ENCODE measurements at regions not wholly inside any gene's neighbourhood (a gene's known extent, or its start where the extent isn't known, plus 50 kb on each side); places are given as distances from the start of the nearest gene placed in this dataset.

DNA sequence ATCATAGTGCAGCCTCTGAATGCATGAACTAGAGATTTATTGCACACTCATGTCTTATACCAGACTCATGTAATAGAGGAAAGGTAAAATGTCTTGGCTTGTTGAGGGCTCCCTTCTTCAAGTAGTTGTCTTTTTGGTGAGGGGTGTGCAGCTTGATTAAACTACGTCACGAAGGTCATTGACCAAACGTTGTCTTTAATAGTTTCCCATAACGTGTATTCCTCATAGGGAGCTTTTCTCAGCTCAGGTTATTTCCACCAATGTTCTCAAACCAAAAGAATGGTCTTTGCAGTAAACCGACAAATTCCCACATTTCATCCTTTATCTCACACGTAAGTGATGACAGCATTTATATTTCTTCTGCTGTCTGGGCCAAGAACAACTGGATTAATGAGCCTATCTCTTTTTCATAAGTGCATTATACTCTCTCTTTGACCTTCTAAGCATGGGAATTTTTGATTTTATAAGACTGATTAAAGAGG is 547.7 kb upstream of the ZEB2 start:
- Histone ChIP-seq H3K27ac (replicated peaks) (no peak overlapping the region), H3K4me3 (replicated peaks; ENCODE audit: insufficient read depth, low read length) (no peak overlapping the region), H3K27me3 (ENCODE audit: insufficient read depth, poor library complexity, severe bottlenecking) (no peaks in the 10 kb centered on the region)
- TF ChIP-seq POLR2AphosphoS5 (IDR thresholded peaks at IDR 0.05; ENCODE audit: low read depth) (no peak), SPI1 (IDR thresholded peaks at IDR 0.05; ENCODE audit: borderline replicate concordance, low read depth) (no peak), GABPA (IDR thresholded peaks at IDR 0.05; ENCODE audit: low read depth) (no peak)
- TF ChIP-seq, protein P1, sequence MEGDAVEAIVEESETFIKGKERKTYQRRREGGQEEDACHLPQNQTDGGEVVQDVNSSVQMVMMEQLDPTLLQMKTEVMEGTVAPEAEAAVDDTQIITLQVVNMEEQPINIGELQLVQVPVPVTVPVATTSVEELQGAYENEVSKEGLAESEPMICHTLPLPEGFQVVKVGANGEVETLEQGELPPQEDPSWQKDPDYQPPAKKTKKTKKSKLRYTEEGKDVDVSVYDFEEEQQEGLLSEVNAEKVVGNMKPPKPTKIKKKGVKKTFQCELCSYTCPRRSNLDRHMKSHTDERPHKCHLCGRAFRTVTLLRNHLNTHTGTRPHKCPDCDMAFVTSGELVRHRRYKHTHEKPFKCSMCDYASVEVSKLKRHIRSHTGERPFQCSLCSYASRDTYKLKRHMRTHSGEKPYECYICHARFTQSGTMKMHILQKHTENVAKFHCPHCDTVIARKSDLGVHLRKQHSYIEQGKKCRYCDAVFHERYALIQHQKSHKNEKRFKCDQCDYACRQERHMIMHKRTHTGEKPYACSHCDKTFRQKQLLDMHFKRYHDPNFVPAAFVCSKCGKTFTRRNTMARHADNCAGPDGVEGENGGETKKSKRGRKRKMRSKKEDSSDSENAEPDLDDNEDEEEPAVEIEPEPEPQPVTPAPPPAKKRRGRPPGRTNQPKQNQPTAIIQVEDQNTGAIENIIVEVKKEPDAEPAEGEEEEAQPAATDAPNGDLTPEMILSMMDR (IDR thresholded peaks at IDR 0.05; ENCODE audit: insufficient read depth, low read length), result no peak
- TF ChIP-seq, protein P2, sequence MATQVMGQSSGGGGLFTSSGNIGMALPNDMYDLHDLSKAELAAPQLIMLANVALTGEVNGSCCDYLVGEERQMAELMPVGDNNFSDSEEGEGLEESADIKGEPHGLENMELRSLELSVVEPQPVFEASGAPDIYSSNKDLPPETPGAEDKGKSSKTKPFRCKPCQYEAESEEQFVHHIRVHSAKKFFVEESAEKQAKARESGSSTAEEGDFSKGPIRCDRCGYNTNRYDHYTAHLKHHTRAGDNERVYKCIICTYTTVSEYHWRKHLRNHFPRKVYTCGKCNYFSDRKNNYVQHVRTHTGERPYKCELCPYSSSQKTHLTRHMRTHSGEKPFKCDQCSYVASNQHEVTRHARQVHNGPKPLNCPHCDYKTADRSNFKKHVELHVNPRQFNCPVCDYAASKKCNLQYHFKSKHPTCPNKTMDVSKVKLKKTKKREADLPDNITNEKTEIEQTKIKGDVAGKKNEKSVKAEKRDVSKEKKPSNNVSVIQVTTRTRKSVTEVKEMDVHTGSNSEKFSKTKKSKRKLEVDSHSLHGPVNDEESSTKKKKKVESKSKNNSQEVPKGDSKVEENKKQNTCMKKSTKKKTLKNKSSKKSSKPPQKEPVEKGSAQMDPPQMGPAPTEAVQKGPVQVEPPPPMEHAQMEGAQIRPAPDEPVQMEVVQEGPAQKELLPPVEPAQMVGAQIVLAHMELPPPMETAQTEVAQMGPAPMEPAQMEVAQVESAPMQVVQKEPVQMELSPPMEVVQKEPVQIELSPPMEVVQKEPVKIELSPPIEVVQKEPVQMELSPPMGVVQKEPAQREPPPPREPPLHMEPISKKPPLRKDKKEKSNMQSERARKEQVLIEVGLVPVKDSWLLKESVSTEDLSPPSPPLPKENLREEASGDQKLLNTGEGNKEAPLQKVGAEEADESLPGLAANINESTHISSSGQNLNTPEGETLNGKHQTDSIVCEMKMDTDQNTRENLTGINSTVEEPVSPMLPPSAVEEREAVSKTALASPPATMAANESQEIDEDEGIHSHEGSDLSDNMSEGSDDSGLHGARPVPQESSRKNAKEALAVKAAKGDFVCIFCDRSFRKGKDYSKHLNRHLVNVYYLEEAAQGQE (IDR thresholded peaks at IDR 0.05; ENCODE audit: insufficient replicate concordance, low read depth), result no peak
- DNase-seq (ENCODE audit: low read depth in 1 of 2, low spot score in 1 of 2), result no peak

DNA sequence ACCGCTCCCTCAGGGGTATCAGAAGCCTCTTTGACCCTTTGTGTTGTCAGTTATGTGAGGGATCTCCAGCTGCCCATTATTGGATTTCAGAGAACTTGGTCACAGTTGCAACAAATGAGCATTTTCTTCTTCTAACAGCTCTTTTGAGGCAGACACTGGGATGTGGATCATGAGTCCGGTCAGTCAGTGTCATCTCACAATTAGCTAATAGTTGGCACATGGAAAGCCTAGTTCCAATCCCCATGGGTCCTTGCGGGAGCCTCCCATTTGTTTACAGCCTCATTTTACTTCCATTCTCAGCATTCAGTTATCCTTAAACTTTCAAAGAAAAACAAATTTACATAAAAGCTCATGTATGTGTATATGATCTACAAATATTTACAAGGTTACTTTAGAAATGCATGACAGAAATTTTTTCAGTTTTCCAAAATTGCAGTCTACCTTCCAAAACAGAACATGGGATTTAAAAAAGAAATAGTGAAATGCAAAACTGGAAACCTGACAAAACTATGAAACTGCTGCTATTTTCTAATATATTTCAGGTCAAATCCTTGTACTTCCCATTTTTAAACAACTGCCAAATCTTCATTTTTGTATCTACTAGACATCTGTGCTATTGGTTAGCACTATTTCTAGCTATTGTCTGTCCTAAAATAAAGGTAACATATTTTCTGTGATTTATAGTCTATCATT is 547.1 kb upstream of the ZEB2 start:
- Histone ChIP-seq H3K27me3 (ENCODE audit: insufficient read depth, poor library complexity, severe bottlenecking) (no peaks in the 10 kb centered on the region), H3K4me3 (replicated peaks; ENCODE audit: insufficient read depth, low read length) (no peak overlapping the region), H3K27ac (replicated peaks) (no peak overlapping the region)
- TF ChIP-seq, protein P2 (IDR thresholded peaks at IDR 0.05; ENCODE audit: insufficient replicate concordance, low read depth), result no peak
- TF ChIP-seq, protein P1 (IDR thresholded peaks at IDR 0.05; ENCODE audit: insufficient read depth, low read length), result no peak
- TF ChIP-seq SPI1 (IDR thresholded peaks at IDR 0.05; ENCODE audit: borderline replicate concordance, low read depth) (no peak), GABPA (IDR thresholded peaks at IDR 0.05; ENCODE audit: low read depth) (no peak), POLR2AphosphoS5 (IDR thresholded peaks at IDR 0.05; ENCODE audit: low read depth) (no peak)
- no peak for DNase-seq (ENCODE audit: low read depth in 1 of 2, low spot score in 1 of 2)

DNA sequence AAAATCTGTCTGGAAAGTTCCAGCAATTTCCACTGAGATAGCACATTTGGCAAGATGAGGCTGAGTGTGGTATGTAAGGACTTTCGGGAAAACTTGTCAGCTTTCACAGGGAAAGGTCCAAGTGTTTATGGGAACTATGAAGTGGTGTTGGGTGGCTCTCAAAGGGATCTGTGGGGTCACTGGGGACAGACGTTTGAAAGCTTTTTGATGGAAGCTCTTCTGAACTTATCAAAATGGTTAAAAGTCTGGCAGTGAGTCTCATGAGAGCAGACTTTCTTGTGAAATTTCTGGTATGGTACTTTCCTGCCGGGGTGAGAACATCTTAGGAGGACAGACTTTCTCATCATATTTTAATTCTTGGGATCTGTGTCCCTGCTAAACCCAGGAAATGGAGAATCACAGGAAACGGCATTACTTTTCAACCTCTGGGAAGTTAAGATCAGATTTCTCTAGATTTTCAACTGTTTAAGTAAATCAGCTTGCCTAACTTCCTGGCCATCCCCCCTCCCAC is 546.3 kb upstream of the ZEB2 start:
- no peak for DNase-seq (ENCODE audit: low read depth in 1 of 2, low spot score in 1 of 2)
- no peak for TF ChIP-seq POLR2AphosphoS5 (IDR thresholded peaks at IDR 0.05; ENCODE audit: low read depth)
- TF ChIP-seq, protein P2 (IDR thresholded peaks at IDR 0.05; ENCODE audit: insufficient replicate concordance, low read depth), result no peak
- TF ChIP-seq SPI1 (IDR thresholded peaks at IDR 0.05; ENCODE audit: borderline replicate concordance, low read depth), result no peak
- TF ChIP-seq GABPA (IDR thresholded peaks at IDR 0.05; ENCODE audit: low read depth), result no peak
- TF ChIP-seq, protein P1 (IDR thresholded peaks at IDR 0.05; ENCODE audit: insufficient read depth, low read length), result no peak
- H3K27me3 ChIP-seq (ENCODE audit: insufficient read depth, poor library complexity, severe bottlenecking), result no peaks in the 10 kb centered on the region
- H3K27ac ChIP-seq (replicated peaks), result no peak overlapping the region
- no peak overlapping the region for H3K4me3 ChIP-seq (replicated peaks; ENCODE audit: insufficient read depth, low read length)

Data from HL-60 (cell line).